Activated CD4-positive, alpha-beta T cell treated with anti-CD3 and anti-CD28 coated beads for 36 hours (primary cell): ENCODE measurements at regions not wholly inside any gene's neighbourhood (a gene's known extent, or its start where the extent isn't known, plus 50 kb on each side); places are given as distances from the start of the nearest gene placed in this dataset.

Source experiments
- ATAC-seq: fragments of 200-7000 bp; cut with Tn5 transposase; one replicate; pipeline ENCODE4 v1.10.0; 2021; ENCODE audit warnings: mild to moderate bottlenecking, moderate library complexity
- CTCF ChIA-PET: fragments of 350-600 bp; sonication (Branson Sonifier 250); formaldehyde crosslinking; loops from one replicate; lab custom pipeline; 2021; ENCODE audit warnings: antibody characterized with exemption; lab: Charles Lee
- POLR2A ChIA-PET: fragments of 350-600 bp; sonication (Branson Sonifier 250); formaldehyde crosslinking; loops from one replicate; lab custom pipeline; 2021; ENCODE audit warnings: antibody characterized with exemption, inconsistent platforms; lab: Charles Lee
- DNase-seq: peaks from one replicate; pipeline ENCODE4 v3.0.0-alpha.2; 2020
- H3K27ac Mint-ChIP-seq: one replicate; pipeline ENCODE4 v1.8.0; 2021; ENCODE audit warnings: mixed read lengths
- H3K27me3 Mint-ChIP-seq: one replicate; pipeline ENCODE4 v1.8.0; 2021; ENCODE audit warnings: mixed read lengths
- H3K36me3 Mint-ChIP-seq: one replicate; pipeline ENCODE4 v1.8.0; 2021; ENCODE audit warnings: low read depth, mixed read lengths
- H3K4me1 Mint-ChIP-seq: one replicate; pipeline ENCODE4 v1.8.0; 2021; ENCODE audit warnings: mixed read lengths
- H3K4me3 Mint-ChIP-seq: one replicate; pipeline ENCODE4 v1.8.0; 2021; ENCODE audit warnings: mild to moderate bottlenecking, moderate library complexity, mixed read lengths
- H3K9me3 Mint-ChIP-seq: one replicate; pipeline ENCODE4 v1.8.0; 2021; ENCODE audit warnings: low read depth, mixed read lengths
- intact Hi-C, 2 experiments: fragments of 100-400 bp; cut with DNase I in 1 of 2; cut with micrococcal nuclease in 1 of 2; formaldehyde crosslinking; loops; one replicate each; pipeline versions ENCODE4 v1.14.2 to v1.15.1; 2022 to 2024; cut with DNase I, micrococcal nuclease

DNA sequence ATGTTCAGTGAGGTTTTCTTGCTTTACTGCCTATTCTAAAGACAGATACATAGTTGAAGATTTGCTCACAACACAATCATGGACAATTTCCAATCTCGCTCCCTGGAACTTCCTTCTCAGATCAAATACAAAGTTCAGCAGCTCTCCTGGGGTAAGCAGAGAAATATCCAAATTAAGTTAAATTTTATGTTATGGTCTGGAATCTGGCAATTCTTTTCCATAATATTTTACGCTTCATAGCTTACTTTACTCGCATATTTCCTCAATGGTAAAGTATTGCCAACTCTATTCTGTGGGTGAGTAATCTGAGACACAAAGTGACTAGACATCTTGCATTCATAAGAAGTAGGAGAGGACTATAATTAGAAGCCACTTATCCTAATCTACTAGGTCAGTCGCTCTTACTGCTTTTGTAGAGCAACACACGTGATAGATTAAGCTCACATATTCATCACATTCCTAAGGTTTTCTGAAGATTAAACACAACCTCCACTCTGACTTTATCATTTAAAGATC, 529.4 kb downstream of the CCDC85A start:
- ATAC-seq, result no peak
- H3K27me3 Mint-ChIP-seq, result no peaks in the 10 kb centered on the region

DNA sequence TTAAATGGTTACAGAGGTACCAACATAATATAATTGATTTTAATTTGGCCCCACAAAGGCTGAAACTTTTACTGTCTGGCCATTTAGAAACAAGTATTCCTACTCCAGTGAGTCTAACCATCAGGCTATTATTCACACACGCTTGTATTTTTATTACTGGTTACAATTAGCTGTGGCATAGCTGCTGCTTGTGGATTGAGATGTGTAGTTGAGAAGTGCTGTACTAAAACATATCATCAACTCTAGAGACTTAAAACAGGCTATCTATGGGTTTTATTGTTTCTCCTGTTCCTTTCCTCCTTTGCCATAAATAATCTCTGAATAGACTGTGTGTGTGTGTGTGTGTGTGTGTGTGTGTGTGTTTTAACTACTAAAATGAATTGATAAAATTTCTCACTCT, 530.2 kb downstream of the CCDC85A start:
- H3K9me3 Mint-ChIP-seq, result peaks cover 4% of the 10 kb centered on the region
- no peaks in the 10 kb centered on the region for H3K27me3 Mint-ChIP-seq
- intact Hi-C loops, result no loop called here
- H3K27ac Mint-ChIP-seq, result no peak overlapping the region
- CTCF ChIA-PET, result no interaction called here
- no peak for DNase-seq
- no peaks in the 10 kb centered on the region for H3K36me3 Mint-ChIP-seq
- H3K4me3 Mint-ChIP-seq, result no peak overlapping the region
- no peaks in the 10 kb centered on the region for H3K4me1 Mint-ChIP-seq
- POLR2A ChIA-PET, result no interaction called here
- ATAC-seq, result no peak

More for the DNA sequence above, 529.4 kb downstream of the CCDC85A start:
- peaks cover 4% of the 10 kb centered on the region for H3K9me3 Mint-ChIP-seq
- no peaks in the 10 kb centered on the region for H3K36me3 Mint-ChIP-seq
- POLR2A ChIA-PET, result no interaction called here
- no peak for DNase-seq
- CTCF ChIA-PET, result no interaction called here
- H3K4me1 Mint-ChIP-seq, result no peaks in the 10 kb centered on the region
- H3K4me3 Mint-ChIP-seq, result no peak overlapping the region
- intact Hi-C loops, result no loop called here
- H3K27ac Mint-ChIP-seq, result no peak overlapping the region

DNA sequence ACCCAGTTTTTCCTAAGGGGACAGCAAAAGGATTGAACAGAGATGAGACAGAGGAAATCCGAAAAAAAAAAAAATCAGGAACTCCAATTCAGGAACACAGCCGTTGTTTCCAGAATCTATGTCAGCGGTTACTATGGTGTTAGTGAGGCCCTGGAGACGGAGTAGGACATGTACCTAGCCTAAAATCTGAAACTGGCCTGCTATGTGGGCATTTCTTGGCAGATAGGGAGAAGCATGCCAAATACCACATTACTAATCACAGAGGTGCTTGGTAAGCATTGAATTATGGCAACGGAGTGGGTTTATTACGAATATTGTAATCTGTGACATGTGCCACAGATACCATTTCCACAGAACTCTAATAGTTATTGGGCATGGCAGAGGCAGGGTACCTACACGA, 530.6 kb downstream of the CCDC85A start:
- H3K4me3 Mint-ChIP-seq, result no peak overlapping the region

DNA sequence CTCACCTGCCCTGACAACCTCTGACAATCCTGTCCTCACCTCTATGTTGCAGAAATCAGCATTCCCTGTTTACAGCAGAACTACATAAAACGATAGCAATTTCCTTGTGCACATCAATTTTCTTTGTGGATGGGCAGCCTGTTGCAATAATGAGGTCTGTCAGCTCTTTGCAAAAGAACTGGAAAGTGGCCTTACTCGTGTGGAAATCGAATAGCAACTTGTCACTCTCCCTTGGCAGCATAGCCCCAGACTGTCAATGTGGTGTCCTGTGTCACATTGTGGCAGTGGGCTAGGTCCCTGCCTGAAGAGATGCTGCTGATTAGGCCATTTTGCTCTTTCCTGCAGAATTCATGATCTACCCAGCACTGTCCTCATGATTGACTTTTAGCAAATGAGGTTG, 531.9 kb downstream of the CCDC85A start:
- H3K4me3 Mint-ChIP-seq, result no peak overlapping the region

More for the DNA sequence above, 530.6 kb downstream of the CCDC85A start:
- ATAC-seq (no peak), DNase-seq (no peak)
- H3K27ac Mint-ChIP-seq, result no peak overlapping the region
- no peaks in the 10 kb centered on the region for H3K36me3 Mint-ChIP-seq
- CTCF ChIA-PET, result no interaction called here
- POLR2A ChIA-PET, result no interaction called here
- peaks cover 3% of the 10 kb centered on the region for H3K9me3 Mint-ChIP-seq
- H3K4me1 Mint-ChIP-seq, result no peaks in the 10 kb centered on the region
- H3K27me3 Mint-ChIP-seq, result no peaks in the 10 kb centered on the region
- intact Hi-C loops, result no loop called here

DNA sequence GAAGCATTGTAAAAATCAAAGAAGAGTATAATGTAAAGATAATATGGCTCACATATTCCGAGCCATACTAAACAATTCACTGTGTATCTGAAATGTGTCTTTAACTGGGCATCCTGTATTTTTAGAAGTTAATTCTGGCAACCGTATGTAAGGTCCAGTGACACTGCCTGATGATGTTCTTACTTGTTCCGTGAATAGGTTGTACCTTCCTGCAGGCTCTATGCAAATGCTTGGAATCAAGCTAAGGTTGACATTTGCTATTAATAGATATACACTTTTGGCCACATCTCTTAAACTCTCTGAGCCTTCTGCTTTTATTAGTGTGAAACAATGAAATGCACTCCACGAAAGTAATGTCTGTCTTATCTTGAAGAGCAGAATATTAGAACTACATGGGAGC, 534.6 kb downstream of the CCDC85A start:
- H3K9me3 Mint-ChIP-seq, result peaks cover 14% of the 10 kb centered on the region
- H3K36me3 Mint-ChIP-seq, result no peaks in the 10 kb centered on the region
- ATAC-seq, result no peak
- intact Hi-C loops, result no loop called here
- CTCF ChIA-PET, result no interaction called here
- H3K27me3 Mint-ChIP-seq, result no peaks in the 10 kb centered on the region
- H3K27ac Mint-ChIP-seq, result no peak overlapping the region
- no peak overlapping the region for H3K4me3 Mint-ChIP-seq
- H3K4me1 Mint-ChIP-seq, result no peaks in the 10 kb centered on the region
- POLR2A ChIA-PET, result no interaction called here
- no peak for DNase-seq

More for the DNA sequence above, 531.9 kb downstream of the CCDC85A start:
- Mint-ChIP-seq H3K36me3 (no peaks in the 10 kb centered on the region), H3K27me3 (no peaks in the 10 kb centered on the region), H3K4me1 (no peaks in the 10 kb centered on the region), H3K9me3 (peaks cover 7% of the 10 kb centered on the region), H3K27ac (no peak overlapping the region)
- CTCF ChIA-PET, result no interaction called here
- POLR2A ChIA-PET, result no interaction called here
- intact Hi-C loops, result no loop called here
- ATAC-seq, result no peak
- DNase-seq, result no peak

DNA sequence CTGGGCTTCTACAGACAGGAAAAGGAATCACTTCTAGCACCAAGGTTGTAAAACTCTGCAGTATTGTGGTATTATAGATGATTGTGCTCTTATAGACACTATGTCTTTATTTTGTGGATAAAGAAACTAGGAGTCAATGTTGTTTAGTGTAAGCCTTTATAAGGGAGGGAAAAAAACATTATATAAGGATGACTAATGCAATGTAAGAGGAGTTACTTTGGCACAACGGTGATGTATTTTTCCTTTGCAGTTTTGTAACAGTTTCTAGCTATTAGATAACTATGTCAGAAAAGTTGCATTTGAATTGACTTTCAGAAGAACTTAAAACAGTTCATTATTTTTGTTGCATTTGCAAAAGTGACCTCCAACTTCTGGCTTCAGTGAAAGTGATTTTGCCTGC, 545.4 kb downstream of the CCDC85A start:
- no peak for ATAC-seq
- intact Hi-C loops, result no loop called here
- Mint-ChIP-seq H3K27ac (no peak overlapping the region), H3K27me3 (no peaks in the 10 kb centered on the region), H3K4me3 (no peak overlapping the region), H3K4me1 (no peaks in the 10 kb centered on the region), H3K36me3 (no peaks in the 10 kb centered on the region), H3K9me3 (peaks cover 13% of the 10 kb centered on the region)
- DNase-seq, result no peak
- CTCF ChIA-PET, result no interaction called here
- POLR2A ChIA-PET, result no interaction called here

DNA sequence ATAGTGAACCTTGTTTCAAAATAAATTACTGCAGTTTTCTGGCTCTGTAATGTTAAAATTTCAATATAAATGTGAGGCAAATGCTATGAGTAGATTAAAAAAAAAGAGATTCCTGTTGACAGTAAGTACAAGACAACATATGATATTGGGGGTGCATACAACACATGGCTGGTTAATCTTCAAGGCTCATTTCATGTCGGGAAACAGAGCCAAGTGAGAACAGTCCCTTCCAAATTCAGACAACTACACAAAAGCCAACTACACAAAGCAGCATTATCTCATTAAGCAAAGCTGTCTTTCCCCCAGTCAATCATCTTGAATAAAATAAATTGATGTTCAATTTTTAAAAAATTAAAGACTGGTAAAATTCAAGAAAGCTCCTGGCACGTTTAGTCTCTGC, 549.2 kb downstream of the CCDC85A start:
- Mint-ChIP-seq H3K36me3 (no peaks in the 10 kb centered on the region), H3K4me3 (no peak overlapping the region), H3K27me3 (no peaks in the 10 kb centered on the region), H3K4me1 (no peaks in the 10 kb centered on the region), H3K9me3 (peaks cover 10% of the 10 kb centered on the region), H3K27ac (no peak overlapping the region)
- ChIA-PET CTCF (interaction anchor here (1.5 kb wide), 1 partner anchor 64 kb away, joined by 4 read pairs; no protein-coding TSS in a partner anchor), POLR2A (no interaction called here)
- no peak for ATAC-seq
- DNase-seq, result no peak
- intact Hi-C loops, result no loop called here

DNA sequence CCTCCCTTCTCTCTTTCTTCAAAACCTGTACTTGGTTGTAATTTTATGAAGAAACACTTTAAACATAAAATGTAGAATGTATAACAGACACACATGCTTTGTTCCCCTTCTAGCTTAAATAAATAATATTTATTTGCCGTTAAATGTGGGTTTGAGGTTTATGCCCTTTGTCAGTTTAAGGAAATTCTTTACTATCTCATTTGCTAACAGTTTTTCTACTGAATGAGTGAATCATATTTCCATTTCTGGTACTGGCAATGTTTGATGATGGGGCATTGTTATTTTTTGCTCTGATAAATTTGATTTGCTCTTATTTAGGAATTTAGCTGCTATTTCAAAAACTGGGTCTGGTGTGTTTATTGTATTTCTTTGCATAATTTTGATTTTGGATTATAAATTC, 555.6 kb downstream of the CCDC85A start:
- POLR2A ChIA-PET, result no interaction called here
- no peak for ATAC-seq
- H3K27me3 Mint-ChIP-seq, result no peaks in the 10 kb centered on the region

DNA sequence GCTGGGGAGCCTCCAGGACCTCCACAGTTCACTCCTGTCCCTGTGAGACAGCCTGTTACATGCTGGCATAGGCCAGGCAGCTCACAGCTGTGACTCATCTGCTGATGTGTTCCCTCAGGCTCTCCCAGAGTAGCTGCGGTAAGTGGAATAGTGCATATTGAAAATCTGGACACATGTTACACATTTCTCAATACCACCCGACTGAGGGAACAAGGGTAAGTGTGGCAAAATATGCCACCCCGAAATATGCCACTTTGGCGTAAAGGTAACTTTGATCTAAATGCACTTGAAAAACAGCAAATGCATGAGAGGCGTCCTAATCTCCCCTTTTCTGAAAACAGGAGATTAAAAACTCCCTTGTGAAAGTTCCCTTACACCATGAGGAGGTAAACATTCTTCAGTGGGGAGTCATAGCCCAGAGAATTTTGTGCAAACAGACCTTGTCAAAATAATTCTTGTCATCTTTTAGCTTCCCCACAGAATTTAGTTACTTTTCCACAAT, 557.9 kb downstream of the CCDC85A start:
- no peak overlapping the region for H3K4me3 Mint-ChIP-seq
- H3K4me1 Mint-ChIP-seq, result no peaks in the 10 kb centered on the region
- ATAC-seq, result no peak
- H3K27ac Mint-ChIP-seq, result no peak overlapping the region
- intact Hi-C loops, result loop anchor here in 1 of 2 experiments (10.0 kb wide), 1 partner anchor 557 kb away; the partner anchor contains the start of gene CCDC85A
- no peaks in the 10 kb centered on the region for H3K9me3 Mint-ChIP-seq
- ChIA-PET POLR2A (no interaction called here), CTCF (no interaction called here)
- H3K27me3 Mint-ChIP-seq, result no peaks in the 10 kb centered on the region
- no peak for DNase-seq
- H3K36me3 Mint-ChIP-seq, result no peaks in the 10 kb centered on the region

More for the DNA sequence above, 555.6 kb downstream of the CCDC85A start:
- H3K4me1 Mint-ChIP-seq, result no peaks in the 10 kb centered on the region
- DNase-seq, result no peak
- CTCF ChIA-PET, result no interaction called here
- H3K36me3 Mint-ChIP-seq, result no peaks in the 10 kb centered on the region
- H3K27ac Mint-ChIP-seq, result no peak overlapping the region
- peaks cover 3% of the 10 kb centered on the region for H3K9me3 Mint-ChIP-seq
- intact Hi-C loops, result no loop called here
- no peak overlapping the region for H3K4me3 Mint-ChIP-seq

DNA sequence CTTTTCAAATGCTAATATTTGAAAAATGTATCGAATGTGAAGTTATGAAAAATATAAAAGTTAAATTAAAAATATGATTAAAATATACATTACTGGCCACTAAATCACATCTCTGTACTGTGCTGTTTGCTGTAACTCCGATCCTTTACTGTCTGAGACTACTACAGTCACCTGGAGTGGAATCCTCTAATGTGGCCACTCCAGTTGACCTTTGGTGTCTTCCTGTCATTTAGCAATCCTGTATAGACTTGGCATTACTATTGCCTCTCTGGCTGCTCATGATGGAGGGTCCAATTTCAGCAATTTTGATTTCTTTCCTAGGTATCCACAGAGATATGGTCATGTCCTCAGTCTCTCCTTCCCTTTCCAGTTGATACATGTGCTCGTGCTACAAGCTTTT, 560.0 kb downstream of the CCDC85A start:
- H3K36me3 Mint-ChIP-seq, result no peaks in the 10 kb centered on the region
- ATAC-seq (no peak), DNase-seq (no peak)
- POLR2A ChIA-PET, result no interaction called here
- no peaks in the 10 kb centered on the region for H3K4me1 Mint-ChIP-seq
- intact Hi-C loops, result loop anchor here in 1 of 2 experiments (10.0 kb wide), 1 partner anchor 559 kb away; the partner anchor contains the start of gene CCDC85A
- H3K27me3 Mint-ChIP-seq, result no peaks in the 10 kb centered on the region
- no peak overlapping the region for H3K27ac Mint-ChIP-seq
- H3K4me3 Mint-ChIP-seq, result no peak overlapping the region
- no peaks in the 10 kb centered on the region for H3K9me3 Mint-ChIP-seq
- CTCF ChIA-PET, result no interaction called here

DNA sequence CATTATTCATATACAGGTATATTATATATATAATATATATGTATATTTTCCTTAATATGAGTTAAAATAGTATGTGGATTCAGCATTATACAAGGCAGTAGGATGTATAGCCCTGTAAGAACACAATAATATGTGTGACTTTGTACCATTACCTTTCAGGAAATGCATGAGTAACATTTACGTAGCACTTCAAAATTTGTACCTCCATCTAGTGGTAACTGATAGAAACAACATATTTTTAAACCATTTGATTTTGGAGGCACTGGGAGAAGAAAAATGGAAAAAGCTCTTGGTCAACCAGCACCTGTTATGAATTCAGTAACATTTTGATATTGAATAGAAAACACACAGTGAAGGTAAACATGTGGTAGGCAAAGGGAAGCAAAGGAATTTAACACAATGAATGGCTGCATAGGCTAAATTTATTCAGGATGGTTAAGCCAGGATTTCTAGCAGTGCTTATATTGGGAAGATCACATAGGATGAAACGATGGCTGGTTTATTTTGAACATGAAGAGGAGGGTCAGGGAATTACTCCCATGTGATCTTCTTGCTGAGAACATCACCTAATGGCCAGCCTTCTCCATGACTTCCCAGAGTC, 565.5 kb downstream of the CCDC85A start:
- H3K36me3 Mint-ChIP-seq, result no peaks in the 10 kb centered on the region
- no peak for ATAC-seq
- no peaks in the 10 kb centered on the region for H3K4me1 Mint-ChIP-seq
- H3K9me3 Mint-ChIP-seq, result no peaks in the 10 kb centered on the region
- no peak for DNase-seq
- H3K4me3 Mint-ChIP-seq, result no peak overlapping the region
- no peaks in the 10 kb centered on the region for H3K27me3 Mint-ChIP-seq
- CTCF ChIA-PET, result no interaction called here
- POLR2A ChIA-PET, result no interaction called here
- H3K27ac Mint-ChIP-seq, result no peak overlapping the region
- intact Hi-C loops, result loop anchor here (1.0 to 10.0 kb wide), 2 partner anchors 564 to 566 kb away; partner anchors contain the start of gene CCDC85A (in 2 of the 2)

DNA sequence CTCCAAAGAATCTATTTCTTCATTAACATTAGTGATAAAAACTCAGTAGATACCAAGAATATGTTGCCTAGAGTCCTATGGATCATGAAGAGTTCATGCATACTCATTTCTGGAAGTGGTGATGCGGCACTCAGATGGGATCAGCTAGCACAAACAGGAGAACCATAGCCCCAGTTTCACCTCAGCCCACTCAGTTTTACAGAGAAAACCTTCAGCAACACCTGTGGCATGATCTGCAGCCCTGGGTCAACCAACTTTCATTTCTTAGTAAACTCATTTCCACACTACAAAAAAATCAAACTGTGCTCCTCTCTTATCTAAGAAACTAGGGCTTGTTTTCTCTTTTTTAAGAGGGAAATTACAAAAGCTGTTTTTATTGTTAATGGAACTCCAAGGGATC, 569.4 kb downstream of the CCDC85A start:
- no peaks in the 10 kb centered on the region for H3K36me3 Mint-ChIP-seq
- no peaks in the 10 kb centered on the region for H3K27me3 Mint-ChIP-seq
- ChIA-PET CTCF (interaction anchor here (0.8 kb wide), 1 partner anchor 570 kb away, joined by 3 read pairs; no protein-coding TSS in a partner anchor), POLR2A (no interaction called here)
- no peaks in the 10 kb centered on the region for H3K4me1 Mint-ChIP-seq
- DNase-seq (no peak), ATAC-seq (no peak)
- no peak overlapping the region for H3K27ac Mint-ChIP-seq
- intact Hi-C loops, result loop anchor here in 1 of 2 experiments (10.0 kb wide), 1 partner anchor 1038 kb away; no protein-coding TSS in a partner anchor
- H3K4me3 Mint-ChIP-seq, result no peak overlapping the region
- H3K9me3 Mint-ChIP-seq, result peaks cover 1% of the 10 kb centered on the region
